Embryonic facial prominence (tissue), 1 donor: ENCODE measurements at regions not wholly inside any gene's neighbourhood (a gene's known extent, or its start where the extent isn't known, plus 50 kb on each side); places are given as distances from the start of the nearest gene placed in this dataset.
"Not testable (repeated sequence)": the region's sequence is repeated elsewhere in the genome, so short reads cannot be mapped to it uniquely, and the experiment has no call there.

Experiments used
- DNase-seq: peaks from one replicate; pipeline ENCODE4 v3.0.0-alpha.2; 2016; ENCODE audit errors: extremely low spot score

- DNase-seq, result not testable (repeated sequence)
Observed at GRCh38 chr15:59783774-59784520, 94.8 kb upstream of the BNIP2 start.

DNA sequence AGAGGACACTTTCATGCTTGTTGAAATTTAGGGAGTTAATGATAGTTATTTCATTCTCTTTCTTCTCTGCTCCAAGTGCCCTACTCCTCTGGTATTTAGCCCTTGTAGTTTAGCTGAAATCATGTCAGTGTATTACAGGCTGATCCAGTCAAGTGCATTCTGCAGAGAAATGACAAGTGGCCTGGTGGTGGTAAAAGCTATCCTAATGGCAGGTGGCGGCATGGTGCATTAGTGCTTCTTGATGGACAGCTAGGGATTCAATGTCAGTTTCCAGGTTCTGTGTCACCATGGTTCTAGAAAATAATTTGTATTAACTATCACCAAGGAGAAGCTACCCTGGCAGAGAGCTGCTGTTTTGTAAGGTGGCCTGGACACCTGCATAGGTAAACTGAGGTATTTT lies 90.0 kb upstream of the BNIP2 start:
- no peak for DNase-seq

DNA sequence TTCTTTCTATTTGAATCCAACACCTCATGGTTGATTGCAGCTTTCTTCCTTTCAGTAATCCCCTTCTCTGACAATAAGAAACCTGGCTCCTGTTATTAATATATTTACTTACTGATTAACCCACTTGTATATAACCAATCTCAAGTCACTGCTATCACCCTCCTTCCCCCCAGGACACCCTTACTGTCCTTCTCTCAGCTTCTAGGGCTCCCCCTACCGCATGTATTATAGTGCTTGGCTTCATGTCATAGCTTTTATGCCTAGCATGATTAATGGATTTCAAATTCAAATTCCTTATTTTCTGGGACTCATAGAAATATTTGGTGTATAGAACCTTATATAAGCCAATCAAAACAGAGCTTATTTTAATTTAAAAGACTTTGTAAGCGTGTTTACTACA lies 75.7 kb upstream of the BNIP2 start:
- no peak for DNase-seq

GRCh38 chr15:59762558-59762957 lies 73.4 kb upstream of the BNIP2 start:
- no peak for DNase-seq

GRCh38 chr15:59760256-59760655 lies 71.1 kb upstream of the BNIP2 start:
- DNase-seq, result not testable (repeated sequence)

DNA sequence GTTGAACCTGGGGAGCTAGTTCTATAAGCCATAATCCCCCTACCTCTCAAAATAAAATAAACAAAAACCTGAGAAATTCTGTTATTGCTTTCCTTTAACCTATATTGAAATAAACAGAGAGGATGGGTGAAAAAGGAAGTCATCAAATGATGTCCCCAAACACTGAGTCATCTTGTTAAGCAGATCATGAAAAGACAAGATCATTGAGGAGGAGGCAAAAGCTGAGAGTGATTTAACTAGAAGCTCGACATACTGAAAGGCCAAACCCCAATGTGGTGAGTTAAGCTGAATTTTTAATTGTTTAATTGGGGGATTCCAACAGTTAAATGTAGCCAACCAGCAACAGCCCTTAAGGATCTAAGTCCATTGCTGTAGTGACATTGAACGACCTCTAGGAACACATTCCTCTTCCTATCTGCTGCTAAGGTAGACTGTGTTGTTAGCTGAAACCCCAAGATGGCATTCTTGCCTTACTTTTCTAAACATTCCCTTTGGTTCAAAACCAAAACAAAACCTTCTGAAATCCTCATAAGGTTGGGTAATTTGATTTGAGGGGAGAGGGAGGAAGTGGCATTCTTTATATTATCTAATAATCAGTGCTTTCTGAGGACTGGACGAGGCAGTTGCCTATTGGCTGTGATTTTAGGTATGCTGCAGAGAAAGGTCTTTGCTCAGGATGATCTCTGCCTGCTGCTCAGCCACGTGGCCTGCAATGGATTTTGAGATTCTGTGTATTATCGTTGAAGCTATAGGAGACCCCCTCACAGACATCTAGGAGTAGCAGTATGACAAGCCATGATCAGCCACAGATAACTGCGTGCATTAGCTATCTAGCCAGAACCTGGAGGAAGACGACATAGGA lies 62.7 kb upstream of the BNIP2 start:
- no peak for DNase-seq

- no peak for DNase-seq
Observed at GRCh38 chr15:59746777-59747176, 57.7 kb upstream of the BNIP2 start.

DNA sequence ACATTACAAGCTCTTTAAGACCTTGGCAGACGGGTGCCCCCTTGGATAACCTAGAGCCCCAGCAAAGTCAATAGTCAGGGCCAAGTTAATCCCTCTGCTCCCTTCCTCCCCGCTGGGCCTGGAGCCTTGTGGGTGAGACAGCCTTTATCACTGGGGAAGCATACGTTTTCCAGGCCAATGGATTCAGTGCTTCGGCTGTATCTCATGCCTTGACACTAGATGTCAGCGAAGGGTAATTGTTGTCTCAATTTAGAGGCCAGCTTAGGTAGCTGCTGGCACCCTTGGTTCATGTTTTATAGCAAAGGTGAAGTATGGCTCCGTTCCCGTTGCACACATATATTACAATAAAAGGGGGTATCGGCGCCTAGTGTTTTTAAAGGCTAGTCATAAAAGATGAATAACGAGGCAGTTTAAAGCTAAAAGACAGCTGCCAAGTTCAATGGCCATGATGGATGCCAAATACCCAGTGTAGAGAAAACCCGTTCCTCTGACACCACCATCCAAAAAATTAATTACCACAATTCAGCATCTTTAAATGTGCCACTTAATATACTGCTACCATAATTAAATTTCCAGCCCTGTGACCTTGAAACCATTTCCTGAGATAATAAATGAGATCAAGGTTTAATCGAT lies 52.3 kb upstream of the BNIP2 start:
- no peak for DNase-seq

DNA sequence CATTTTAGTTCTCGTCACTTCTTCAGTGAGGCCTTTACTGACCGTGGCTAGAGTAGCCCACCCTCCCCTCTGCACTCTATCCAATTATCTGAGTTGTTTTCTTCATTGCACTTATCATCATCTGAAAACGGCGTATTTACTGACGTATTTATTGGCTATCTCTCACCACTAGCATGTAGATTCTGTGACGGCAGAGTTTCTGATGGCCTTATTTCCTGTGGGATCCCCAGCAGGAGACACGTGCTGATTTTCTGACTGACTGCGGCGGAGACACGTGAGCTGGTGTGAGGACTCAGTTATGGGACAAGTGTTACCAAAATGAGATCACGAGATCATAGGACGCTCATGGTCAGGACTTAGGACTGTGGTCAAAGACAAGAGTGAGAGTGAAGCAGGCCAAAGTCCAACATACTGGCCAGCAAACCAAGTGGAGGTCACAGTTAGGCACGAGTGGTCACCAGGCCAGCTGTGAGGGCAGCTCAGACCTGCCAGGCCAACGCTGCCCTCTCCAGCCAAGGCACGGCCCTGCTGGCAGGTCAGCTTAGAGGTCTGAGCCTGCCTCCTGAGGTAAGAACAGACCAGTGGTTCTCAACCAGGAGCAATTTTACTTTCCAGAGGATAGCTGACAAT lies 50.6 kb upstream of the BNIP2 start:
- DNase-seq, result no peak
